Peyer's patch (tissue), 4 donors: ENCODE measurements at regions not wholly inside any gene's neighbourhood (a gene's known extent, or its start where the extent isn't known, plus 50 kb on each side); places are given as distances from the start of the nearest gene placed in this dataset.

ENCODE experiments used
- DNase-seq, 3 donors: peaks; one replicate each; pipeline ENCODE4 v3.0.0-alpha.2; 2017 to 2019
- H3K27ac ChIP-seq, 4 donors: fragments of 200-600 bp; sonication (generic); one replicate each; pipeline ENCODE4 v1.5.1; 2016 to 2019
- H3K27me3 ChIP-seq, 2 donors: fragments of 200-600 bp; sonication (generic); one replicate each; pipeline ENCODE4 v1.5.1; 2019
- H3K36me3 ChIP-seq, 3 donors: fragments of 200-600 bp; sonication (generic); one replicate each; pipeline ENCODE4 v1.5.1; 2016 to 2019
- H3K4me1 ChIP-seq, 4 donors: fragments of 200-600 bp; sonication (generic); one replicate each; pipeline ENCODE4 v1.5.1; 2016 to 2019
- H3K4me3 ChIP-seq, 4 donors: fragments of 200-600 bp; sonication (generic); 1 replicate in 3 of 4; 2 replicates in 1 of 4; pipeline ENCODE4 v1.5.1; 2016 to 2019; ENCODE audit warnings: mild to moderate bottlenecking in 1 of 4
- H3K9me3 ChIP-seq, 4 donors: fragments of 200-600 bp; sonication (generic); one replicate each; pipeline ENCODE4 v1.5.1; 2016 to 2019; ENCODE audit warnings: mild to moderate bottlenecking in 1 of 4
- CTCF ChIP-seq, 6 experiments: fragments of 450-650 bp in 4 of 6; fragments of 200-600 bp in 2 of 6; sonication (generic) in 1 of 6; IDR thresholded peaks; one replicate each; pipeline ENCODE4 v1.5.1; 2017 to 2019; ENCODE audit warnings: antibody characterized with exemption in 6 of 6, mild to moderate bottlenecking in 3 of 6, moderate library complexity in 1 of 6
- POLR2A ChIP-seq, 2 donors: fragments of 450-650 bp; IDR thresholded peaks; one replicate each; pipeline ENCODE4 v1.5.1; 2017; ENCODE audit warnings: antibody characterized with exemption in 2 of 2, mild to moderate bottlenecking in 2 of 2, moderate library complexity in 2 of 2

DNA sequence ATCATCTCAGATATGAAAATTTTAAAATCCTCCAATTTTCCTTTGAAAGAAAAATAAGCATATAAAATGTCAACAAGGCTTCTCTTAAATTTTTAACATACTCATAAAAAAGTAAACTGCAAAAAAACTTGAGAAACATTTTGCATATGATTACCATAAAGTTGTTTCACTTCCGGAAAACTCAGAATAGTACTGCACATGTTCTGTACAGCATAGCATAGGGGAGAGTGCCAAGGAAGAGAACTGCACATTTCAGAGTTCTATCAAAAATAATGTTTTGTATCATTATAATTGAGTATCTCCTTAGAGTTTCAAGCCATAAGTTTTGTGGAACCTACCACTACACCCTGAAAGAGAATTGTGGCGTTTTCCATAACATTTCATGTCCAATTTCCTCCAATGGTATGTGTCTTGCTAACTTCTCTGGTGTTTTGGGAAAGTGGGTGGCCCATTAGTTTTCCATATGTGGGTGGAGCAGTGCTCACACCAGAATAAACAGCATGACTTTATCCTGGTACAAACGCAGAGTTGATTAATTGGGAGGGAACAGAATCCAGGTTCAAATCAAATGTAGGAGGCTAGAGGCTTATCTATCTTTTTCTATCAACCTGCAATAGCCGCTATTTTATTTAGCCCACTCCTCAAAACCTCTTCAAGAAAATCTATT is 430.9 kb downstream of the LMO4 start:
- Histone ChIP-seq H3K9me3 (no peaks in the 10 kb centered on the region), H3K27ac (no peak overlapping the region), H3K27me3 (no peaks in the 10 kb centered on the region), H3K4me3 (no peak overlapping the region), H3K4me1 (no peaks in the 10 kb centered on the region), H3K36me3 (no peaks in the 10 kb centered on the region)
- TF ChIP-seq POLR2A (IDR thresholded peaks at IDR 0.05), result no peak
- no peak for TF ChIP-seq CTCF (IDR thresholded peaks at IDR 0.05)
- no peak for DNase-seq

- Histone ChIP-seq H3K4me1 (no peaks in the 10 kb centered on the region), H3K9me3 (no peaks in the 10 kb centered on the region), H3K27ac (no peak overlapping the region), H3K27me3 (no peaks in the 10 kb centered on the region), H3K36me3 (no peaks in the 10 kb centered on the region), H3K4me3 (no peak overlapping the region)
- DNase-seq, result no peak
- TF ChIP-seq CTCF (IDR thresholded peaks at IDR 0.05), result no peak
- TF ChIP-seq POLR2A (IDR thresholded peaks at IDR 0.05), result no peak
These were observed 431.5 kb downstream of the LMO4 start for GRCh38 chr1:87760155-87760554.

GRCh38 chr1:87760654-87761053 is 432.0 kb downstream of the LMO4 start:
- Histone ChIP-seq H3K27ac (no peak overlapping the region), H3K36me3 (no peaks in the 10 kb centered on the region), H3K9me3 (no peaks in the 10 kb centered on the region), H3K27me3 (no peaks in the 10 kb centered on the region), H3K4me3 (no peak overlapping the region), H3K4me1 (no peaks in the 10 kb centered on the region)
- no peak for DNase-seq
- TF ChIP-seq POLR2A (IDR thresholded peaks at IDR 0.05) (no peak), CTCF (IDR thresholded peaks at IDR 0.05) (no peak)

GRCh38 chr1:87763483-87763882 is 434.8 kb downstream of the LMO4 start:
- no peaks in the 10 kb centered on the region for H3K27me3 ChIP-seq
- no peak for DNase-seq
- TF ChIP-seq CTCF (IDR thresholded peaks at IDR 0.05) (no peak), POLR2A (IDR thresholded peaks at IDR 0.05) (no peak)
- H3K36me3 ChIP-seq, result no peaks in the 10 kb centered on the region
- no peak overlapping the region for H3K4me3 ChIP-seq
- no peaks in the 10 kb centered on the region for H3K9me3 ChIP-seq
- H3K4me1 ChIP-seq, result no peaks in the 10 kb centered on the region
- no peak overlapping the region for H3K27ac ChIP-seq

- Histone ChIP-seq H3K27me3 (no peaks in the 10 kb centered on the region), H3K36me3 (no peaks in the 10 kb centered on the region), H3K27ac (no peak overlapping the region), H3K4me3 (no peak overlapping the region), H3K4me1 (no peaks in the 10 kb centered on the region), H3K9me3 (no peaks in the 10 kb centered on the region)
- no peak for DNase-seq
- TF ChIP-seq CTCF (IDR thresholded peaks at IDR 0.05) (no peak), POLR2A (IDR thresholded peaks at IDR 0.05) (no peak)
These were observed 436.5 kb downstream of the LMO4 start for GRCh38 chr1:87765057-87765680.
